HFF-Myc (cell line): ENCODE measurements at regions not wholly inside any gene's neighbourhood (a gene's known extent, or its start where the extent isn't known, plus 50 kb on each side); places are given as distances from the start of the nearest gene placed in this dataset.

Experiments
- DNase-seq: peaks from one replicate; pipeline ENCODE4 v3.0.0-alpha.2; 2011; ENCODE audit warnings: low read depth; ENCODE audit errors: extremely low read depth
- H3K4me3 ChIP-seq: replicated peaks from 2 replicates; pipeline ENCODE4 v1.5.1; 2011; ENCODE audit warnings: low read depth, mild to moderate bottlenecking, control low read depth, low read length
- TF ChIP-seq, protein P1 (sequence below): IDR thresholded peaks from 2 replicates; pipeline ENCODE4 v1.5.1; 2012; ENCODE audit warnings: mild to moderate bottlenecking, low read depth, low read length, control low read depth; ENCODE audit errors: missing control alignments

- H3K4me3 ChIP-seq = no peak overlapping the region
- TF ChIP-seq, protein P1, sequence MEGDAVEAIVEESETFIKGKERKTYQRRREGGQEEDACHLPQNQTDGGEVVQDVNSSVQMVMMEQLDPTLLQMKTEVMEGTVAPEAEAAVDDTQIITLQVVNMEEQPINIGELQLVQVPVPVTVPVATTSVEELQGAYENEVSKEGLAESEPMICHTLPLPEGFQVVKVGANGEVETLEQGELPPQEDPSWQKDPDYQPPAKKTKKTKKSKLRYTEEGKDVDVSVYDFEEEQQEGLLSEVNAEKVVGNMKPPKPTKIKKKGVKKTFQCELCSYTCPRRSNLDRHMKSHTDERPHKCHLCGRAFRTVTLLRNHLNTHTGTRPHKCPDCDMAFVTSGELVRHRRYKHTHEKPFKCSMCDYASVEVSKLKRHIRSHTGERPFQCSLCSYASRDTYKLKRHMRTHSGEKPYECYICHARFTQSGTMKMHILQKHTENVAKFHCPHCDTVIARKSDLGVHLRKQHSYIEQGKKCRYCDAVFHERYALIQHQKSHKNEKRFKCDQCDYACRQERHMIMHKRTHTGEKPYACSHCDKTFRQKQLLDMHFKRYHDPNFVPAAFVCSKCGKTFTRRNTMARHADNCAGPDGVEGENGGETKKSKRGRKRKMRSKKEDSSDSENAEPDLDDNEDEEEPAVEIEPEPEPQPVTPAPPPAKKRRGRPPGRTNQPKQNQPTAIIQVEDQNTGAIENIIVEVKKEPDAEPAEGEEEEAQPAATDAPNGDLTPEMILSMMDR = no peak
- no peak for DNase-seq
Observed at GRCh38 chr5:28707706-28708105, 1669.3 kb upstream of the CDH9 start.

DNA sequence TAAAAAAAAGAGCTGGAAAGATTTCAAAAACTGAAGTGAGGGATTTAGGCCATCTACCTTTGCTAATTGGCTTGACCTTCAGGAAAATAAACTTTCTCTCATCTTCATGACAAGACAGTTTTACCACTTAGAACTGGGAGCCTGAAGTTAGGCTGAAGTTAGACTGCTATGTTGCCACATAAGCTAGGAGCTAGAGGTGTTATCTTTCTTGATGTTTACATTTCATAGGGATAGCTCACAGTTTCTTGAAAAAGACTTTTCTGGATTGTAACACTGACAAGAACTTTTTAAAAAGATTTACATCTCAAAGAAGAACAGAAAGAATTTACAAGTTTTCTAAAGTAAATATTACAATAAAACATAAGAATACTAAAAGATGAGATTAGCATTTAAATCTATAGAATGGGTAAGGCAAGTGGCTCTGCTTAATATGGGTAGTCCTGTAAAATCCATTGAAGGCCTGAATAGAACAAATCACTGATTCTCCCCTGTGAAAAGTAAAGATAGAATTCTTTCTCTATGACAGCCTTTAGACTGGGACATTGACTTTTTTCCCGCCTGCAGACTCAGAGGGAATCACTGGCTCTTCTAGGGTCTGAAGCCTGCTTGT is 1665.4 kb upstream of the CDH9 start:
- no peak for DNase-seq
- no peak overlapping the region for H3K4me3 ChIP-seq
- TF ChIP-seq, protein P1 = no peak

GRCh38 chr5:28691526-28691925 is 1653.1 kb upstream of the CDH9 start:
- no peak for DNase-seq
- no peak overlapping the region for H3K4me3 ChIP-seq
- TF ChIP-seq, protein P1 = no peak

DNA sequence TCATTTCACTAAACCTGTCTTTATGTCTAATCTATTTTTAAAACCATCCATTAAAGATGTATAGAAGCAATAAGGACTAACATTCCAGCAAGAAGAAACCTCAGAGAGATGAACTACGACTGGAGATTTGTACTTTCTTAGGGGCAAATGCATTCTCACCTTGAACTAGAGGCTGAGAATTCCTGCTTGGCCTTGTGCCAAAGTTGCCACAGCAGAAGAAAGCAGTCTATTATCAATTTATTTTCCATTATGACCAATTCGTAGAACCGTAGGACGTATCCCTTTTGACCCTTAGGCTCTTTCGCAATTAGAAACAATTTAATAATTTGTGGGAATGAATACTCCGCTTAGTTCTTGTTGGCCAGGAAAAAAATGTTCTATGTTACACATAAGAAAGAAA is 1647.4 kb upstream of the CDH9 start:
- H3K4me3 ChIP-seq = no peak overlapping the region
- TF ChIP-seq, protein P1 = no peak
- DNase-seq = no peak

GRCh38 chr5:28678899-28679298 is 1640.5 kb upstream of the CDH9 start:
- no peak for DNase-seq
- H3K4me3 ChIP-seq = no peak overlapping the region
- TF ChIP-seq, protein P1 = no peak

- TF ChIP-seq, protein P1 = no peak
- H3K4me3 ChIP-seq = no peak overlapping the region
- no peak for DNase-seq
Observed at GRCh38 chr5:28666110-28666509, 1627.7 kb upstream of the CDH9 start.

DNA sequence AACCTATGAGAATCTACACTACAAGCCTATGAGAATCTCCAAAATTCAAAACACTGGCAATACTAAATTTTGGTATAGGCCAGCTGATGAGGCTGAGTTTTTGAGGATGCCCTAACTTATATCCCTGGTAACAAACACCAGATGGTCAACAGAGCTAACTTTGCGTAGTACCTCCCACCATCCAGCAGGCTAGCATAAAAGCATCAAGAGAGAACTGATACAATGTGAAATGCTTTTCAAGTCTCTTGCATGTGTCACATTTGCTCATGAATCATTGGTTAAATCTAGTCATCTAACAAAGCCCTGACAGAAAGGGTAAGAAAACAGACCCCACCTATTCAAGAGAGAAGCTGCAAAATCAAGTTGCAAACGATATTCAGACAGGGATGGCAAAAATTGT is 1609.7 kb upstream of the CDH9 start:
- no peak for DNase-seq
- H3K4me3 ChIP-seq = no peak overlapping the region
- TF ChIP-seq, protein P1 = no peak
